ENCODE measurements at regions not wholly inside any gene's neighbourhood (a gene's known extent, or its start where the extent isn't known, plus 50 kb on each side); places are given as distances from the start of the nearest gene placed in this dataset.

DNA sequence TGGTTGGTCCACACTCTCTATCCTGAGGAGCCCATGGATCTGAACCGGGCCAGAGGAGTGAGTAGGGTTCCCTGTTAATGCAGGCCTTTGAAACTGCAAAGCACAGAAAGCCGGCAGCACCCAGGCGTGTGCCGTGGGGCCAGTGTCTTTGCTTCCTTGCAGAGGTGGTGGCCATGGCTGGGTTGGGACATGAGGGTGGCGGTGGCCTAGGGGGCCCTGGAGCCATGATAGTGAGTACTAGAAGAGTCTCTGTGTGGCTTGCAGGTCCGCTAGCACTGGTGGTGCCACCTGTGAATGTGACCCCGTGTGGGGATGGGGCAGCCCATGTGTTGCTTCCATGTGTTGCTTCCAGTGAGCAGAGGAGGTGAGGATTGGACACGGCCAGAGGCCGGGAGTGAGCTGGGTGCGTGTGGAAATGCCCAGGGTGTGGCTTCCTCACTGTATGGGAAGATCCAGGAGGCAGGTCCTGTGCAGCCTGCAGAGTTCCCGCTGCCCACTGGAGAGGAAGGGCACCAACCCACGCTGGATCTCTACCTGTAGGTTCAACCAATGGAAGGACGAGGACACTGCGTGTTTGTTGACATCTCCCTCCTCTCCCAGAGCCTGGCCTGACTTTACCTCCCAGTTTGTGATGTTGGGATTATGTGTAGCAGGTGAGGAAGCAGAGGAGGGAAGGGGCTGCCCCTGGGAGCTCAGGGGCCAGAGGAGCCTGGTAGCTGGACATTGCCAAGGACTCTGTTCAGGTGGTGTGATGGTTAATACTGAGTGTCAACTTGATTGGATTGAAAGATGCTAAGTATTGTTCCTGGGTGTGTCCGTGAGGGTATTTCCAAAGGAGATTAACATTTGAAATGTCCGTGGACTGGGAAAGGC is 796.6 kb downstream of the TBC1D22A start:
- no peak overlapping the region for H3K4me3 Mint-ChIP-seq
- DNase-seq (no peak), ATAC-seq (replicated peaks in 1 of 2) (no peak)
- H3K27ac Mint-ChIP-seq = no peak overlapping the region
- H3K4me1 Mint-ChIP-seq (ENCODE audit: low read depth) = no peaks in the 10 kb centered on the region
- H3K9me3 Mint-ChIP-seq = peaks cover 4% of the 10 kb centered on the region in 2 donors
- H3K36me3 Mint-ChIP-seq (ENCODE audit: insufficient read depth in 2 of 2) = no peaks in the 10 kb centered on the region
- H3K27me3 Mint-ChIP-seq (ENCODE audit: low read depth) = no peaks in the 10 kb centered on the region

DNA sequence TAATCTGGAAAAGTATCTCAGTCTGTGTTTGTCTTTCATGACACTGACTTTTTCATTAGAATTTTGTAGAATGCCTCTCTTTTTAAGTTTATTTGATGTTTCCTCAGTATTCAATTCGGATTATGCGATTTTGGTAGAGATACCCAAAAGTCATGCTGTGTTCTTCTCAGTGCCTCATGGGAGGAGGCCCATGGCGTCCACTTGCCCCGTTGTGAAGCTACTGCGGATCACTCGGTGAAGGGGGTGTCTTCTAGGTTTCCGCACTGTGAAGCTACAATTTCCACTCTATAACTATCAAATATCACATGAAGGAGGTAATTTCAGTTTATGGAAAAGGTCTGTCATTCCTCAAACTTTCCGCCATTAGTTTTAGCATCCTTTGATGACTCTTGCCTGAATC is 794.0 kb downstream of the TBC1D22A start:
- DNase-seq = no peak
- no peak overlapping the region for H3K4me3 Mint-ChIP-seq
- H3K4me1 Mint-ChIP-seq (ENCODE audit: low read depth) = no peaks in the 10 kb centered on the region
- no peaks in the 10 kb centered on the region for H3K36me3 Mint-ChIP-seq (ENCODE audit: insufficient read depth in 2 of 2)
- ATAC-seq (replicated peaks in 1 of 2) = no peak
- H3K27ac Mint-ChIP-seq = no peak overlapping the region
- peaks cover 4% of the 10 kb centered on the region in 2 donors for H3K9me3 Mint-ChIP-seq
- no peaks in the 10 kb centered on the region for H3K27me3 Mint-ChIP-seq (ENCODE audit: low read depth)

DNA sequence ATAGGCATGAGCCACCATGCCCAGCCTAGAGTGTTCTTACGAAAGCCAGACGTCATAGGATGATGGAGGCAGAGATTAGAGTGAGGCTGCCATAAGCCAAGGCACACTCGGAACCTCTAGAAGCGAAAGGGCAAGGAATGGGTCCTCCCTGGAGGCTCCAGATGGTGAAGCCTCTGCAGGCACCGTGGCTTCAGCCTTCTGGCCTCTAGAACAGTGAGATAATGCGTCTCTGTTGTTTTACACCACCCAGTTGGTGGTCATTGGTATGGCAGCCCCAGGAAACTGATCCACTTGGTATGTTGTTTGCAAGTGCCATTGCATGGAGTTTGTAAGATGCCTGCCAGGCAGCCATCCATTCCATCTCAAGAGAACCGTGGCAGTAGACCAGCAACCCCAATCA is 791.0 kb downstream of the TBC1D22A start:
- H3K27me3 Mint-ChIP-seq (ENCODE audit: low read depth) = no peaks in the 10 kb centered on the region
- ATAC-seq (replicated peaks in 1 of 2) (no peak), DNase-seq (no peak)
- peaks cover 4% of the 10 kb centered on the region in 2 donors for H3K9me3 Mint-ChIP-seq
- H3K36me3 Mint-ChIP-seq (ENCODE audit: insufficient read depth in 2 of 2) = no peaks in the 10 kb centered on the region
- no peak overlapping the region for H3K4me3 Mint-ChIP-seq
- H3K4me1 Mint-ChIP-seq (ENCODE audit: low read depth) = no peaks in the 10 kb centered on the region
- H3K27ac Mint-ChIP-seq = no peak overlapping the region

GRCh38 chr22:47552541-47553205 is 790.2 kb downstream of the TBC1D22A start:
- Mint-ChIP-seq H3K36me3 (ENCODE audit: insufficient read depth in 2 of 2) (no peaks in the 10 kb centered on the region), H3K27ac (no peak overlapping the region), H3K4me3 (no peak overlapping the region), H3K9me3 (peaks cover 4% of the 10 kb centered on the region in 2 donors), H3K27me3 (ENCODE audit: low read depth) (no peaks in the 10 kb centered on the region), H3K4me1 (ENCODE audit: low read depth) (no peaks in the 10 kb centered on the region)
- no peak for DNase-seq
- no peak for ATAC-seq (replicated peaks in 1 of 2)

DNA sequence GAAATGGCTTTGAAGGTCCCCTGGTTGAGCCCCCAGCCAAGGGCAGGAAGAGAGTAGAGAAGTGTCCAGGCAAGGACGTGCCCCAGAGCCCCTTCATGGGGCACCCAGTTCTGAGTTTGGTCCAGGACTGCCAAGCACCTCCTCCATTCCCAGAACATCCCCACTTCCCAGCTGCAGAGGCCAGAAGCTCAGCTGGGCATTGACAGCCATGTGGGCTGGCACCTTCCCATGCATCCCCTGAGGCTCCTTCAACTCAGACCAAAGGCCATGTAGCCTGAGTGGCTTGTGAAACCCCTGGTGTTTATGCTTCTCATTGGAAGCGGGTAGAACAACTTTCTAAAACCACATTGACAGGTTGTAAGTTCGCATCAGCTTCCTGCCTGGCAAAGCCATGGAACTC is 789.6 kb downstream of the TBC1D22A start:
- Mint-ChIP-seq H3K36me3 (ENCODE audit: insufficient read depth in 2 of 2) (no peaks in the 10 kb centered on the region), H3K27me3 (ENCODE audit: low read depth) (no peaks in the 10 kb centered on the region), H3K4me1 (ENCODE audit: low read depth) (no peaks in the 10 kb centered on the region), H3K9me3 (peaks cover under 1 to 1% of the 10 kb centered on the region in 2 donors), H3K4me3 (no peak overlapping the region), H3K27ac (no peak overlapping the region)
- no peak for ATAC-seq (replicated peaks in 1 of 2)
- DNase-seq = no peak

DNA sequence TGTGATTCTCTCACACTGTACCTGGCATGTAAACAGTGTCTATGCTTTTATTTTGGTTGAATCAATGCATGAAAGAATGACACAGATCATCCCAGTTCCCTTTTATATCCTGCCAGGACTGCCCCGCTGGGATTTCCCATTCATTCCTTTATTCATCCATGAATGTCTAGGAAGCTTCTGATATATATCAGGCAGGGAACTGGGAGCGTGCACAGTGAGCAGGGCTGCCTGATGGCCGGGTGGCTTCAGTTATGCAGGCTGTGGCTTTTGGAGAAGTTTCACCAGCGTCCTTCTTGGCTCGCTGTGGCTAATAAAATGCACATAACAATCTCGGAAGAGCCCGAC is 789.0 kb downstream of the TBC1D22A start:
- ATAC-seq (replicated peaks in 1 of 2) (no peak), DNase-seq (no peak)
- H3K4me1 Mint-ChIP-seq (ENCODE audit: low read depth) = no peaks in the 10 kb centered on the region
- H3K9me3 Mint-ChIP-seq = no peaks in the 10 kb centered on the region
- no peaks in the 10 kb centered on the region for H3K36me3 Mint-ChIP-seq (ENCODE audit: insufficient read depth in 2 of 2)
- no peak overlapping the region for H3K4me3 Mint-ChIP-seq
- no peaks in the 10 kb centered on the region for H3K27me3 Mint-ChIP-seq (ENCODE audit: low read depth)
- no peak overlapping the region for H3K27ac Mint-ChIP-seq

DNA sequence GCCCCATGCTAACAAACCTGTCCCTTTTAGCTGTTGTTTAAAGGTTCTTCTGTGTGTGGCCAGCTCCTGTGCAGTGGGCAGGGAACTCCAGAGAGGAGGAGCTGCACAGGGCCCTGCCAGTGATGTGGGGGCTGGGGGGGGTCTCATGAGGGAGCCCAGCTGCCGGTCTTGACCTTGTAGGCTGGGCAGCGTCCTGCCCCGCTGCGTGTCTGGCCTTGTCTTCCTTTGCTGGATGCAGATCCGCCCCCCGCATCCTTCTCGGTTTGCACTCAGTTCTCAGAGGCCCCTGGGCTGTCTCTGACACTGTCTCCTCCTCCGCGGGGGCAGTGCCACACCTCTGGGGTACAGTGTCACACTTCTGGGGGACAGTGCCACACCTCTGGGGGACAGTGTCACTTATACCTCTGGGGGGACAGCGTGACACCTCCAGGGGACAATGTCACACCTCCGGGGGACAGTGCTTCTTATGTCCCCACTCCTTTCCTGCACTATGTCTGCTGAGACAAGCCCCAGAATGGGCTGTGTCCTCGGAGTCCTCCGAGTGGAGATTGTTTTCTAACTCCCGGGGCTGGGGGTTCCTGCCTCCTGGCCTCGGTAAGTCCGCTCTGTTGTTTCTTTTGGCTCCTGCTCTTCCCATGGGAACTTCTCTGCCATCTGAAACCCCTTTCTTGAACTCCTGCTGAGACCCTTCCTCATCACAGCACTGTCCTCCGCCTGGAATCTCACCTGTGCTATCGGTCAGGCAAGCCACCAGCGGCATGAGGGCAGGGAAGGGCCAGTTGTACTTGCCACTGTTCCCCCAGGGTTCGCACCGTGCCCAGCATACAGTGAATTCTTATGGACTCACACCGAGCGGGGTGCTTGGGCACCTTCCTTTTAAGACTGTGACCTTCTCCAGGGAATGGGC is 788.3 kb downstream of the TBC1D22A start:
- H3K27ac Mint-ChIP-seq = no peak overlapping the region
- no peak for DNase-seq
- H3K4me1 Mint-ChIP-seq (ENCODE audit: low read depth) = no peaks in the 10 kb centered on the region
- H3K36me3 Mint-ChIP-seq (ENCODE audit: insufficient read depth in 2 of 2) = no peaks in the 10 kb centered on the region
- H3K9me3 Mint-ChIP-seq = no peaks in the 10 kb centered on the region
- ATAC-seq (replicated peaks in 1 of 2) = no peak
- H3K27me3 Mint-ChIP-seq (ENCODE audit: low read depth) = no peaks in the 10 kb centered on the region
- no peak overlapping the region for H3K4me3 Mint-ChIP-seq

DNA sequence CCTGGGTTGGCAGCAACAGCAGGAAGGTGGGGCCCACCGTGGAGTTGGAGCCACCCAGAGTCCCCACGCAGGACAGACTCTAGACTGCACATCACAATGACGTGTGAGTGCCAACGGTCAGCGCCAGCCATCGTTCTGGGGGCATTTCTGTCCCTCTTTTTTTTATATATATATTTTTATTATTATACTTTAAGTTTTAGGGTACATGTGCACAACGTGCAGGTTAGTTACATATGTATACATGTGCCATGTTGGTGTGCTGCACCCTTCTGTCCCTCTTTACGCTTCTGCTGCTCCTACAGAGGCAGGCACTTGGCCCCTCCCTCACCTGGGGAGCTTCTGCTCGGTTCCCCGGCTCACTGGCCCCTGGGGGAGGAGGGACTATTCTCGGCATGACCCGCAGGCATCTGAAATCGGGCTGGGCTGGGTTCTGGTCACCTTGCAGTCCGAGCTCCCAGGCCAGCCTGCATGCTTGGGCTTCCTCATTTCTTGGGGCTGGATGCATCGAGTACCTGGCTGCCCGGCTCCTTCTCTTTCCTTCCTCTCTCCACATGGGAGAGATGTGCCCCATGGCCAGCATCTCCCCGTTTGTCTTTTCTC is 787.4 kb downstream of the TBC1D22A start:
- H3K27me3 Mint-ChIP-seq (ENCODE audit: low read depth) = no peaks in the 10 kb centered on the region
- no peaks in the 10 kb centered on the region for H3K4me1 Mint-ChIP-seq (ENCODE audit: low read depth)
- no peak overlapping the region for H3K27ac Mint-ChIP-seq
- H3K4me3 Mint-ChIP-seq = no peak overlapping the region
- no peak for DNase-seq
- no peak for ATAC-seq (replicated peaks in 1 of 2)
- no peaks in the 10 kb centered on the region for H3K36me3 Mint-ChIP-seq (ENCODE audit: insufficient read depth in 2 of 2)
- H3K9me3 Mint-ChIP-seq = no peaks in the 10 kb centered on the region

DNA sequence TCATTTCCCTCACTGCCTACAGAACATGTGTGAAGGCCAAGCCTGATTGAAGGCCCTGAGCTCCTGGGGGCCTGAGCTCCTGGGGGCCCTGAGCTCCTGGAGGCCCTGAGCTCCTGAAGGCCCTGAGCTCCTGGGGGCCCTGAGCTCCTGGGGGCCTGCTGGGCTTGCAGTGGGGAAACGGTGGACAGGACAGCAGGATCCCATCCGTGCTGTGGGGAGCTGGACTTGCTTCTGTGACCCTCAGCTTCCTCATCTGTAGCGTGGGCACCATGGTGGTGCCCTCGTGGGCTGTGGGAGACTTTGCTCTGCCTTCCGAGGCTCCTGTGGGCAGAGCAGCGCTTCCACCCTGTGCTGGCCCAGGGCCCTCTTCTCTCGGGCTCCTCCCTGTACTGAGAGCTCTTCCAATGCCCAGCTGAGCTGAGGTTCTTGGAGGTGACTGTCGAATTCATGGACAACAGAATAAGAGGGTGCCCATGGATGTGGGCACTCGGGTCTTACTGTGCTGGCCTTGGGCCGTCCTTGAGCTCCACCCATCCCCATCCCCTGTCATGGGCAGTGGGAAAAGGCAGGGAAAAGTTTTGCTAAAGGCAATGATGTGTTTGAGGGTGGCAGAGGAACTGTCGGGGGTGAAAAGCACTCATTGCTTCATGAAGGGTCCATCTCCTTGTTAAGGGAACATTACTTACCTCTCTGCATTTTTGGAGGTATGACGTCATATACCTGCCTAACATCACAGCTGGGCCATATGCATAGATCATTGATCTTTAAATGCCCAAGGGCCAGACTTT is 786.7 kb downstream of the TBC1D22A start:
- H3K27me3 Mint-ChIP-seq (ENCODE audit: low read depth) = no peaks in the 10 kb centered on the region
- H3K4me3 Mint-ChIP-seq = no peak overlapping the region
- DNase-seq (no peak), ATAC-seq (replicated peaks in 1 of 2) (no peak)
- H3K36me3 Mint-ChIP-seq (ENCODE audit: insufficient read depth in 2 of 2) = no peaks in the 10 kb centered on the region
- no peaks in the 10 kb centered on the region for H3K4me1 Mint-ChIP-seq (ENCODE audit: low read depth)
- no peaks in the 10 kb centered on the region for H3K9me3 Mint-ChIP-seq
- no peak overlapping the region for H3K27ac Mint-ChIP-seq

DNA sequence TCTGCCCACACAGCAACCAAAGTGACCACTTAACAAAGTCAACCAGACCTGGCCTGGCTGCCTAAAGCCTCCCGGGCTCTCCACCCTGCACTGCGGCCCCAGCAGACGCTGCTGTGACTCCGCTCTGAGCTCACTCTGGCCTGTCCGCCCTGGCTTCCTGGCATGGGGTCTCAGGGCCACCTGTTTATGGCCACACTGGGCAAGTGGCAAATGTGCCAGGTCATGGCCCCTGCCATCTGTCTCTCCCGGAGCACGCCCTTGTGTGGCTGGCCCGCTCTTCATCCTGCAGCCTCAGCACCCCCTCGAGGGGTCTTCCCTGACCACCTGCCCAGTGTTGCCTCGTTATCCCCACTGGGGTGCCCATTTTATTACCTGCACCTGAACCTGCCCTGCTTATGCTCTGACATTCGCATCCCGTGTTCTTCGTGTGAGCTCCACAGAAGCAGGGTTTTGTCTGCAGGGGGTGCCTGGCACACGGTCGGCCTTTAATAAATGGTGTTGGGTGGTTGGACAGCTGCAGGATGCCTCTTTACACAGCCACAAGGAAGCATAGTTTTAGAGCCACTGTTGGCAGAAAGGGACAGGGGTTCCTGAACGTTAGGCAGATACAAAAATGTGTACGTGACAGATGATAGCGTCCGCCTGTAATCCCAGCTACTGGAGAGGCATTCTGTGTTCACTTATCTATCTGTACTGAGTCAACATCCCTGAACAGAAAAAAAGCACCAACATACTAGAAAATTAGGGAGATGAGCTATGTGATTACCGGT is 785.6 kb downstream of the TBC1D22A start:
- ATAC-seq (replicated peaks in 1 of 2) (no peak), DNase-seq (no peak)
- H3K4me1 Mint-ChIP-seq (ENCODE audit: low read depth) = no peaks in the 10 kb centered on the region
- H3K27ac Mint-ChIP-seq = no peak overlapping the region
- H3K36me3 Mint-ChIP-seq (ENCODE audit: insufficient read depth in 2 of 2) = no peaks in the 10 kb centered on the region
- no peaks in the 10 kb centered on the region for H3K9me3 Mint-ChIP-seq
- no peak overlapping the region for H3K4me3 Mint-ChIP-seq
- H3K27me3 Mint-ChIP-seq (ENCODE audit: low read depth) = no peaks in the 10 kb centered on the region

GRCh38 chr22:47547239-47547661 is 784.8 kb downstream of the TBC1D22A start:
- no peak overlapping the region for H3K4me3 Mint-ChIP-seq
- H3K36me3 Mint-ChIP-seq (ENCODE audit: insufficient read depth in 2 of 2) = no peaks in the 10 kb centered on the region
- no peak for DNase-seq
- H3K4me1 Mint-ChIP-seq (ENCODE audit: low read depth) = no peaks in the 10 kb centered on the region
- H3K27ac Mint-ChIP-seq = no peak overlapping the region
- no peaks in the 10 kb centered on the region for H3K27me3 Mint-ChIP-seq (ENCODE audit: low read depth)
- no peak for ATAC-seq (replicated peaks in 1 of 2)
- H3K9me3 Mint-ChIP-seq = no peaks in the 10 kb centered on the region

DNA sequence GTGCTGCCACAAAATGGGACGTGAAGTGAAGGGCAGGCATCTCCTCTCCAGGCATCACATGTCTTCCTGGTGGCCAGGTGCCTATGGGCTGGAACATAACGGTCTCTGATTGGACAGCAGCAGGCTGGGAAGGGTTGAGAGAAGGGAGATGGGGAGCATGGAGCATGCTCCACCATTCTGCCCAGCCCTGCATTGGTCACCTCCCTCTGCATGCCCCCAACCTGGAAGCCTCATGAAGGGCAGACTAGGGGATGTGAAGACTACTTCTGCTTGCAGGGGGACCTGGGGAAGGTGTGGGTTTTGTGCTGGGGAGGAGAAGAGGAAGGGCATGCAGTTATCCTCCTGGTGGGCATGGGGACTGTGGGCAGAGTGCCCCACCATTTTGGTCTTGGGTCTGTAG is 782.2 kb downstream of the TBC1D22A start:
- no peak overlapping the region for H3K4me3 Mint-ChIP-seq
- DNase-seq (no peak), ATAC-seq (replicated peaks in 1 of 2) (no peak)

More for the DNA sequence above, 782.2 kb downstream of the TBC1D22A start:
- H3K27ac Mint-ChIP-seq = no peak overlapping the region
- no peaks in the 10 kb centered on the region for H3K27me3 Mint-ChIP-seq (ENCODE audit: low read depth)
- no peaks in the 10 kb centered on the region for H3K9me3 Mint-ChIP-seq
- H3K36me3 Mint-ChIP-seq (ENCODE audit: insufficient read depth in 2 of 2) = no peaks in the 10 kb centered on the region
- H3K4me1 Mint-ChIP-seq (ENCODE audit: low read depth) = no peaks in the 10 kb centered on the region
